ENCODE measurements at regions not wholly inside any gene's neighbourhood (a gene's known extent, or its start where the extent isn't known, plus 50 kb on each side); places are given as distances from the start of the nearest gene placed in this dataset.

- H3K36me3 Mint-ChIP-seq (ENCODE audit: insufficient read depth, unreplicated experiment): no peaks in the 10 kb centered on the region
- H3K9me3 Mint-ChIP-seq (ENCODE audit: unreplicated experiment): peaks cover 19% of the 10 kb centered on the region
- no peak overlapping the region for H3K4me3 Mint-ChIP-seq (ENCODE audit: unreplicated experiment)
- no peak for DNase-seq
- H3K27me3 ChIP-seq (replicated peaks; ENCODE audit: control insufficient read depth, insufficient read depth, low read length): no peaks in the 10 kb centered on the region
- ChIA-PET POLR2A (no interaction called here), CTCF (interaction anchor here (1.0 kb wide), 1 partner anchor 258 kb away, joined by 3 read pairs; no protein-coding TSS in a partner anchor)
- peaks cover 12% of the 10 kb centered on the region; the same call in 1 of the 2 replicates for H3K4me1 ChIP-seq
- peaks cover 26% of the 10 kb centered on the region for H3K4me1 Mint-ChIP-seq (ENCODE audit: low read depth, unreplicated experiment)
- peaks cover 9% of the 10 kb centered on the region for H3K9me3 ChIP-seq
- intact Hi-C loops (cut with micrococcal nuclease; ENCODE audit: unreplicated experiment): no loop called here
- TF ChIP-seq CTCF (IDR thresholded peaks at IDR 0.05; ENCODE audit: insufficient read depth in 1 of 2, low read depth in 1 of 2, low read length in 1 of 2, severe bottlenecking in 1 of 2, unreplicated experiment in 1 of 2): no peak
- BruUV-seq (replicated peaks): no TSS peak
- no peak overlapping the region for H3K4me3 ChIP-seq (ENCODE audit: low read depth, low read length)
- H3K27ac Mint-ChIP-seq (ENCODE audit: unreplicated experiment): no peak overlapping the region
- no peaks in the 10 kb centered on the region for H3K27me3 Mint-ChIP-seq (ENCODE audit: insufficient read depth, unreplicated experiment)
- no peaks in the 10 kb centered on the region; the same call in 1 of the 2 replicates for H3K36me3 ChIP-seq (ENCODE audit: control insufficient read depth, insufficient read depth, low read length)
These were observed 67.0 kb upstream of the C7orf33 start for GRCh38 chr7:148523550-148523949.

- no peak for TF ChIP-seq CTCF (IDR thresholded peaks at IDR 0.05; ENCODE audit: insufficient read depth in 1 of 2, low read depth in 1 of 2, low read length in 1 of 2, severe bottlenecking in 1 of 2, unreplicated experiment in 1 of 2)
- BruUV-seq (replicated peaks): no TSS peak
- no peaks in the 10 kb centered on the region for H3K36me3 Mint-ChIP-seq (ENCODE audit: insufficient read depth, unreplicated experiment)
- Histone ChIP-seq H3K9me3 (peaks cover 9% of the 10 kb centered on the region), H3K4me1 (peaks cover 12% of the 10 kb centered on the region; the same call in 1 of the 2 replicates), H3K27me3 (replicated peaks; ENCODE audit: control insufficient read depth, insufficient read depth, low read length) (no peaks in the 10 kb centered on the region), H3K4me3 (ENCODE audit: low read depth, low read length) (no peak overlapping the region), H3K36me3 (ENCODE audit: control insufficient read depth, insufficient read depth, low read length) (no peaks in the 10 kb centered on the region; the same call in 1 of the 2 replicates)
- intact Hi-C loops (cut with micrococcal nuclease; ENCODE audit: unreplicated experiment): no loop called here
- CTCF ChIA-PET: interaction anchor here (0.9 to 1.2 kb wide), 2 partner anchors 32 to 260 kb away, joined by 3 to 5 read pairs; no protein-coding TSS in a partner anchor
- POLR2A ChIA-PET: no interaction called here
- peak overlapping the region; percentile 41 for H3K4me3 Mint-ChIP-seq (ENCODE audit: unreplicated experiment)
- no peaks in the 10 kb centered on the region for H3K27me3 Mint-ChIP-seq (ENCODE audit: insufficient read depth, unreplicated experiment)
- H3K4me1 Mint-ChIP-seq (ENCODE audit: low read depth, unreplicated experiment): peaks cover 26% of the 10 kb centered on the region
- DNase-seq: no peak
- peaks cover 19% of the 10 kb centered on the region for H3K9me3 Mint-ChIP-seq (ENCODE audit: unreplicated experiment)
- no peak overlapping the region for H3K27ac Mint-ChIP-seq (ENCODE audit: unreplicated experiment)
These were observed 65.9 kb upstream of the C7orf33 start for GRCh38 chr7:148524479-148525224.

GRCh38 chr7:148527717-148528168 lies 62.8 kb upstream of the C7orf33 start:
- H3K27me3 Mint-ChIP-seq (ENCODE audit: insufficient read depth, unreplicated experiment): peaks cover 3% of the 10 kb centered on the region

More at GRCh38 chr7:148527717-148528168, 62.8 kb upstream of the C7orf33 start:
- H3K4me1 ChIP-seq: peaks cover 12% of the 10 kb centered on the region; the same call in 1 of the 2 replicates
- Mint-ChIP-seq H3K4me3 (ENCODE audit: unreplicated experiment) (no peak overlapping the region), H3K27ac (ENCODE audit: unreplicated experiment) (no peak overlapping the region), H3K4me1 (ENCODE audit: low read depth, unreplicated experiment) (peaks cover 13% of the 10 kb centered on the region), H3K36me3 (ENCODE audit: insufficient read depth, unreplicated experiment) (no peaks in the 10 kb centered on the region), H3K9me3 (ENCODE audit: unreplicated experiment) (peaks cover 9% of the 10 kb centered on the region)
- CTCF ChIA-PET: no interaction called here
- peak; percentile 32 to 50 for TF ChIP-seq CTCF (IDR thresholded peaks at IDR 0.05; ENCODE audit: insufficient read depth in 1 of 2, low read depth in 1 of 2, low read length in 1 of 2, severe bottlenecking in 1 of 2, unreplicated experiment in 1 of 2)
- H3K36me3 ChIP-seq (ENCODE audit: control insufficient read depth, insufficient read depth, low read length): no peaks in the 10 kb centered on the region; the same call in 1 of the 2 replicates
- intact Hi-C loops (cut with micrococcal nuclease; ENCODE audit: unreplicated experiment): loop anchor here (1.0 kb wide), 2 partner anchors 23 to 241 kb away; no protein-coding TSS in a partner anchor
- POLR2A ChIA-PET: no interaction called here
- H3K27me3 ChIP-seq (replicated peaks; ENCODE audit: control insufficient read depth, insufficient read depth, low read length): no peaks in the 10 kb centered on the region
- H3K4me3 ChIP-seq (ENCODE audit: low read depth, low read length): no peak overlapping the region
- H3K9me3 ChIP-seq: peaks cover 9% of the 10 kb centered on the region
- DNase-seq: peak; percentile 67 to 73
- BruUV-seq (replicated peaks): no TSS peak

All from Caco-2 (cell line).